Right lobe of liver (tissue), 6 donors: ENCODE measurements at regions not wholly inside any gene's neighbourhood (a gene's known extent, or its start where the extent isn't known, plus 50 kb on each side); places are given as distances from the start of the nearest gene placed in this dataset.
"Not testable (repeated sequence)": the region's sequence is repeated elsewhere in the genome, so short reads cannot be mapped to it uniquely, and the experiment has no call there.

Source experiments
- ATAC-seq, 4 donors: fragments of 200-7000 bp; cut with Tn5 transposase; one replicate each; pipeline ENCODE4 v1.9.1; 2020; ENCODE audit warnings: mild to moderate bottlenecking in 4 of 4, moderate library complexity in 4 of 4
- DNase-seq, 3 donors: peaks; one replicate each; pipeline ENCODE4 v3.0.0-alpha.2; 2020
- H3K27ac ChIP-seq, 3 donors: fragments of 200-600 bp; one replicate each; pipeline ENCODE4 v1.8.0; 2022
- H3K27me3 ChIP-seq, 2 donors: fragments of 200-600 bp; one replicate each; pipeline ENCODE4 v1.8.0; 2022
- H3K36me3 ChIP-seq, 4 donors: fragments of 200-600 bp; sonication (generic) in 1 of 4; one replicate each; pipeline versions ENCODE4 v1.5.1 to v1.8.0; 2017 to 2022; ENCODE audit warnings: control low read depth in 1 of 4
- H3K4me1 ChIP-seq, 4 donors: fragments of 200-600 bp; sonication (generic) in 1 of 4; one replicate each; pipeline versions ENCODE4 v1.5.1 to v1.8.0; 2017 to 2022; ENCODE audit warnings: control low read depth in 1 of 4
- H3K4me3 ChIP-seq, 3 donors: fragments of 200-600 bp; one replicate each; pipeline ENCODE4 v1.8.0; 2022
- H3K9me3 ChIP-seq, 4 donors: fragments of 200-600 bp; sonication (generic) in 1 of 4; one replicate each; pipeline versions ENCODE4 v1.5.1 to v1.8.0; 2017 to 2022; ENCODE audit warnings: control low read depth in 1 of 4
- CTCF ChIP-seq, 4 donors: fragments of 200-600 bp in 3 of 4; fragments of 450-650 bp in 1 of 4; IDR thresholded peaks; one replicate each; pipeline versions ENCODE4 v1.5.1 to v1.8.0; 2016 to 2022; ENCODE audit warnings: antibody characterized with exemption in 4 of 4, mild to moderate bottlenecking in 2 of 4
- POLR2A ChIP-seq: fragments of 450-650 bp; IDR thresholded peaks from one replicate; pipeline ENCODE4 v1.6.1; 2017; ENCODE audit warnings: antibody characterized with exemption, mild to moderate bottlenecking
- WGBS: methylation state at CpG from one replicate; pipeline ENCODE4 v1.1.6; 2018; ENCODE audit warnings: low coverage, low lambda C conversion rate; ENCODE audit not compliant: insufficient coverage; ENCODE audit errors: missing lambda C conversion rate; 5-methylcytosine and 5-hydroxymethylcytosine counted together
- intact Hi-C, 2 donors: fragments of 100-400 bp; cut with DNase I; formaldehyde crosslinking; loops; one replicate each; pipeline versions ENCODE4 v1.11.2 to v1.14.1; 2022
- donor health status: DM: no; HTN: yes; CAD: no.
- donor health status: DM: no; HTN: no; CAD: no.
- donor health status: DM: no; HTN: no; CAD: no.
- donor health status: DM: no; HTN: yes; CAD: no.
- donor health status: DM: no; HTN: yes; CAD: no.

- DNase-seq: no peak
- H3K36me3 ChIP-seq: no peaks in the 10 kb centered on the region
- no peaks in the 10 kb centered on the region for H3K27me3 ChIP-seq
- no peak overlapping the region for H3K27ac ChIP-seq
- no peak overlapping the region for H3K4me3 ChIP-seq
- ATAC-seq: no peak
- TF ChIP-seq CTCF (IDR thresholded peaks at IDR 0.05): no peak
- WGBS: 20% methylated on average over 1 of the region's 1 CpG
- intact Hi-C loops: no loop called here
- no peaks in the 10 kb centered on the region for H3K4me1 ChIP-seq
- H3K9me3 ChIP-seq: no peaks in the 10 kb centered on the region
Measured at GRCh38 chr6:112934433-112935327, 587.5 kb downstream of the RFPL4B start.

GRCh38 chr6:112935402-112936078, 588.4 kb downstream of the RFPL4B start:
- Histone ChIP-seq H3K9me3 (no peaks in the 10 kb centered on the region), H3K36me3 (no peaks in the 10 kb centered on the region), H3K27ac (no peak overlapping the region), H3K4me1 (no peaks in the 10 kb centered on the region), H3K4me3 (no peak overlapping the region), H3K27me3 (no peaks in the 10 kb centered on the region)
- no peak for TF ChIP-seq CTCF (IDR thresholded peaks at IDR 0.05)
- no peak for TF ChIP-seq POLR2A
- ATAC-seq (no peak), DNase-seq (no peak)
- intact Hi-C loops: no loop called here
- WGBS: 29% methylated on average over 2 of the region's 2 CpGs

GRCh38 chr6:112936079-112936472, 588.9 kb downstream of the RFPL4B start:
- Histone ChIP-seq H3K4me3 (no peak overlapping the region), H3K9me3 (no peaks in the 10 kb centered on the region), H3K4me1 (no peaks in the 10 kb centered on the region), H3K27ac (no peak overlapping the region), H3K36me3 (no peaks in the 10 kb centered on the region), H3K27me3 (no peaks in the 10 kb centered on the region)
- DNase-seq (no peak), ATAC-seq (no peak)
- 71% methylated on average over 7 of the region's 7 CpGs for WGBS
- intact Hi-C loops: no loop called here
- no peak for TF ChIP-seq POLR2A
- TF ChIP-seq CTCF (IDR thresholded peaks at IDR 0.05): no peak

- no peaks in the 10 kb centered on the region for H3K4me1 ChIP-seq
- no peaks in the 10 kb centered on the region for H3K27me3 ChIP-seq
- H3K9me3 ChIP-seq: no peaks in the 10 kb centered on the region
- DNase-seq (no peak), ATAC-seq (no peak)
- H3K27ac ChIP-seq: no peak overlapping the region
- 29% methylated on average over 1 of the region's 1 CpG for WGBS
- intact Hi-C loops: no loop called here
- H3K4me3 ChIP-seq: no peak overlapping the region
- no peaks in the 10 kb centered on the region for H3K36me3 ChIP-seq
- TF ChIP-seq POLR2A: no peak
Measured at GRCh38 chr6:112936504-112936903, 589.4 kb downstream of the RFPL4B start.

GRCh38 chr6:112937690-112938089, 590.6 kb downstream of the RFPL4B start:
- H3K27ac ChIP-seq, DNase-seq, intact Hi-C loops, ATAC-seq, H3K4me3 ChIP-seq, H3K9me3 ChIP-seq, H3K27me3 ChIP-seq, H3K4me1 ChIP-seq, H3K36me3 ChIP-seq: not testable (repeated sequence)
- 76% methylated on average over 8 of the region's 14 CpGs for WGBS
